OCI-LY1 (cell line): ENCODE measurements at regions not wholly inside any gene's neighbourhood (a gene's known extent, or its start where the extent isn't known, plus 50 kb on each side); places are given as distances from the start of the nearest gene placed in this dataset.

Experiments
- CTCF ChIP-seq: fragments of 200-600 bp; sonication (generic), shearing (Covaris generic); IDR thresholded peaks from 2 replicates; pipeline ENCODE4 v1.5.1; 2017; ENCODE audit warnings: mild to moderate bottlenecking, antibody characterized with exemption, low read length, moderate library complexity, mixed read lengths
- EZH2 ChIP-seq: fragments of 200-600 bp; sonication (generic), shearing (Covaris generic); IDR thresholded peaks from 2 replicates; pipeline ENCODE4 v1.8.0; 2017; ENCODE audit warnings: borderline replicate concordance, mixed run types, mild to moderate bottlenecking, antibody characterized with exemption, low read length, moderate library complexity, mixed read lengths

- TF ChIP-seq CTCF (no peak), EZH2 (no peak)
Observed at GRCh38 chr11:41534391-41534790, 74.9 kb upstream of the LRRC4C start.
